ENCODE measurements at regions not wholly inside any gene's neighbourhood (a gene's known extent, or its start where the extent isn't known, plus 50 kb on each side); places are given as distances from the start of the nearest gene placed in this dataset.
"Not testable (repeated sequence)": the region's sequence is repeated elsewhere in the genome, so short reads cannot be mapped to it uniquely, and the experiment has no call there.

- DNase-seq: no peak
These were observed 1245.6 kb upstream of the RAG2 start for GRCh38 chr11:37843603-37844002.

- no peak for DNase-seq
These were observed 1243.0 kb upstream of the RAG2 start for GRCh38 chr11:37841016-37841415.

- DNase-seq: not testable (repeated sequence)
These were observed 1242.3 kb upstream of the RAG2 start for GRCh38 chr11:37840345-37840744.

- no peak for DNase-seq
These were observed 1232.5 kb upstream of the RAG2 start for GRCh38 chr11:37830529-37830928.

GRCh38 chr11:37817727-37818270 lies 1219.8 kb upstream of the RAG2 start:
- no peak for DNase-seq

GRCh38 chr11:37812281-37812880 lies 1214.3 kb upstream of the RAG2 start:
- DNase-seq: no peak

GRCh38 chr11:37811349-37811748 lies 1213.3 kb upstream of the RAG2 start:
- DNase-seq: no peak

- DNase-seq: no peak
These were observed 1206.6 kb upstream of the RAG2 start for GRCh38 chr11:37804666-37805065.

- DNase-seq: no peak
These were observed 1190.3 kb upstream of the RAG2 start for GRCh38 chr11:37788141-37788877.

GRCh38 chr11:37786214-37786755 lies 1188.2 kb upstream of the RAG2 start:
- DNase-seq: no peak

- DNase-seq: no peak
These were observed 1176.4 kb upstream of the RAG2 start for GRCh38 chr11:37774441-37774840.

- DNase-seq: no peak
These were observed 1172.1 kb upstream of the RAG2 start for GRCh38 chr11:37770145-37770544.

- DNase-seq: no peak
These were observed 1164.0 kb upstream of the RAG2 start for GRCh38 chr11:37762079-37762478.

GRCh38 chr11:37755521-37755920 lies 1157.5 kb upstream of the RAG2 start:
- no peak for DNase-seq

GRCh38 chr11:37748641-37749040 lies 1150.6 kb upstream of the RAG2 start:
- no peak for DNase-seq

GRCh38 chr11:37747121-37747520 lies 1149.1 kb upstream of the RAG2 start:
- DNase-seq: no peak

GRCh38 chr11:37727371-37727770 lies 1129.3 kb upstream of the RAG2 start:
- DNase-seq: no peak

- DNase-seq: no peak
These were observed 1126.3 kb upstream of the RAG2 start for GRCh38 chr11:37724315-37724714.

GRCh38 chr11:37721485-37721884 lies 1123.4 kb upstream of the RAG2 start:
- DNase-seq: no peak

- no peak for DNase-seq
These were observed 1120.5 kb upstream of the RAG2 start for GRCh38 chr11:37718431-37718999.

GRCh38 chr11:37712251-37712650 lies 1114.2 kb upstream of the RAG2 start:
- no peak for DNase-seq

- DNase-seq: no peak
These were observed 1112.0 kb upstream of the RAG2 start for GRCh38 chr11:37710031-37710430.

- DNase-seq: no peak
These were observed 1106.8 kb upstream of the RAG2 start for GRCh38 chr11:37704791-37705190.

GRCh38 chr11:37699644-37700043 lies 1101.6 kb upstream of the RAG2 start:
- no peak for DNase-seq

Measured in NCI-H526 treated with DMSO at 0.1 percent for 48 hours (cell line).